ENCODE measurements at regions not wholly inside any gene's neighbourhood (a gene's known extent, or its start where the extent isn't known, plus 50 kb on each side); places are given as distances from the start of the nearest gene placed in this dataset.

DNA sequence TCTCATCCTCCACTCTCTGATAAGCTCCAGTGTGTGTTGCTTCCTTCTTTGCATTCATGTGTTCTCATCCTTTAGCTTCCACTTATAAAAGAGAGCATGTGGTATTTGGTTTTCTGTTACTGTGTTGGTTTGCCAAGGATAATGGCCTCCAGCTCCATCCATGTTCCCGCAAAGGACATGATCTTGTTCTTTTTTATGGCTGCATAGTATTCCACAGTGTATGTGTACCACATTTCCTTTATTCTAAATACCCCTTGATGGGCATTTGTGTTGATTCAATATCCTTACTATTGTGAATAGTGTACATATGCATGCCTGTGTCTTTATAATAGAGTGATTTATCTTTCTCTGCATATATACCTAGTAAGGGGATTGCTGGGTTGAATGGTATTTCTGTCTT, 155.1 kb downstream of the DCK start:
- H2AFZ ChIP-seq, result no peak overlapping the region
- DNase-seq (ENCODE audit: low spot score), result no peak
- no peaks in the 10 kb centered on the region for H3K9me2 ChIP-seq (replicated peaks; ENCODE audit: insufficient read depth)
- 92% methylated on average over 1 of the region's 1 CpG for WGBS (ENCODE audit: low lambda C conversion rate, missing lambda C conversion rate)
- H4K20me1 ChIP-seq (ENCODE audit: insufficient read depth, poor library complexity, severe bottlenecking), result no peaks in the 10 kb centered on the region
- H3K4me2 ChIP-seq, result no peak overlapping the region
- no peak overlapping the region for H3K4me3 ChIP-seq
- TF ChIP-seq CTCF (IDR thresholded peaks at IDR 0.05; ENCODE audit: poor library complexity) (no peak), EZH2phosphoT487 (IDR thresholded peaks at IDR 0.05; ENCODE audit: low read depth, severe bottlenecking, unreplicated experiment) (no peak), EZH2 (IDR thresholded peaks at IDR 0.05; ENCODE audit: borderline replicate concordance) (no peak)
- no peak overlapping the region for H3K27ac ChIP-seq
- H3K36me3 ChIP-seq (replicated peaks; ENCODE audit: insufficient read depth, low read depth), result no peaks in the 10 kb centered on the region
- no peaks in the 10 kb centered on the region for H3K27me3 ChIP-seq
- H3K4me1 ChIP-seq (ENCODE audit: insufficient read depth), result no peaks in the 10 kb centered on the region
- H3K79me2 ChIP-seq, result no peaks in the 10 kb centered on the region
- no peaks in the 10 kb centered on the region for H3K9me3 ChIP-seq (ENCODE audit: low read depth)

GRCh38 chr4:71151054-71151453, 157.6 kb downstream of the DCK start:
- Histone ChIP-seq H3K79me2 (no peaks in the 10 kb centered on the region), H3K4me1 (ENCODE audit: insufficient read depth) (no peaks in the 10 kb centered on the region), H3K27ac (no peak overlapping the region), H3K9me2 (replicated peaks; ENCODE audit: insufficient read depth) (no peaks in the 10 kb centered on the region), H2AFZ (no peak overlapping the region), H3K4me3 (no peak overlapping the region), H3K36me3 (replicated peaks; ENCODE audit: insufficient read depth, low read depth) (no peaks in the 10 kb centered on the region), H3K9me3 (ENCODE audit: low read depth) (no peaks in the 10 kb centered on the region), H3K4me2 (no peak overlapping the region), H3K27me3 (no peaks in the 10 kb centered on the region), H4K20me1 (ENCODE audit: insufficient read depth, poor library complexity, severe bottlenecking) (no peaks in the 10 kb centered on the region)
- DNase-seq (ENCODE audit: low spot score), result no peak
- TF ChIP-seq EZH2 (IDR thresholded peaks at IDR 0.05; ENCODE audit: borderline replicate concordance), result no peak
- no peak for TF ChIP-seq CTCF (IDR thresholded peaks at IDR 0.05; ENCODE audit: poor library complexity)
- WGBS (ENCODE audit: low lambda C conversion rate, missing lambda C conversion rate), result 85% methylated on average over 2 of the region's 2 CpGs

DNA sequence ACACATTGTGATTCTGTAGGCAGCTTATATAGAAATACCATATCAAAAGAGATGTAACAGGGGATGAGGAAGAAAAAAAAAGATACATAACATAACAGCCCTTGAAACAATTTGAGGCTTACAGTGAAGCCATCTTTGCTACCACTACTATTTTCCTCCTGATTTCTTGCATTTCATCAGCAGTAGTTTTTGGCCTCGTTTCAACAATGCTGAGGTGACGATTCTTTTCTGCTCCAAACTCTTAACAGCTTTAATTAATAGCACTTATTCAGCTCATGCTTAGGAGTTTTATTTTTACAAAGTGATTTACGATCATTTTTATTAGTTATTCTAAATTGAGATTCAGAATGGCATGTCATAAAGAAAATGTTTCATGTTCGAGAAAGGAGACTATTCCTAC, 163.2 kb downstream of the DCK start:
- Histone ChIP-seq H3K4me1 (ENCODE audit: insufficient read depth) (no peaks in the 10 kb centered on the region), H2AFZ (no peak overlapping the region), H3K79me2 (no peaks in the 10 kb centered on the region), H3K36me3 (replicated peaks; ENCODE audit: insufficient read depth, low read depth) (no peaks in the 10 kb centered on the region), H3K27me3 (no peaks in the 10 kb centered on the region), H4K20me1 (ENCODE audit: insufficient read depth, poor library complexity, severe bottlenecking) (no peaks in the 10 kb centered on the region), H3K9me3 (ENCODE audit: low read depth) (no peaks in the 10 kb centered on the region), H3K9me2 (replicated peaks; ENCODE audit: insufficient read depth) (no peaks in the 10 kb centered on the region), H3K4me2 (no peak overlapping the region), H3K27ac (no peak overlapping the region), H3K4me3 (no peak overlapping the region)
- DNase-seq (ENCODE audit: low spot score), result no peak
- TF ChIP-seq EZH2 (IDR thresholded peaks at IDR 0.05; ENCODE audit: borderline replicate concordance) (no peak), EZH2phosphoT487 (IDR thresholded peaks at IDR 0.05; ENCODE audit: low read depth, severe bottlenecking, unreplicated experiment) (no peak), CTCF (IDR thresholded peaks at IDR 0.05; ENCODE audit: poor library complexity) (no peak)
- 51% methylated on average over 4 of the region's 4 CpGs for whole genome bisulfite sequencing (ENCODE audit: low lambda C conversion rate, missing lambda C conversion rate)

- no peaks in the 10 kb centered on the region for H3K9me2 ChIP-seq (replicated peaks; ENCODE audit: insufficient read depth)
- no peaks in the 10 kb centered on the region for H3K79me2 ChIP-seq
- H3K4me3 ChIP-seq, result no peak overlapping the region
- no peak for DNase-seq (ENCODE audit: low spot score)
- H2AFZ ChIP-seq, result no peak overlapping the region
- no peaks in the 10 kb centered on the region for H3K36me3 ChIP-seq (replicated peaks; ENCODE audit: insufficient read depth, low read depth)
- H3K4me1 ChIP-seq (ENCODE audit: insufficient read depth), result no peaks in the 10 kb centered on the region
- no peaks in the 10 kb centered on the region for H4K20me1 ChIP-seq (ENCODE audit: insufficient read depth, poor library complexity, severe bottlenecking)
- no peaks in the 10 kb centered on the region for H3K9me3 ChIP-seq (ENCODE audit: low read depth)
- 82% methylated on average over 1 of the region's 1 CpG for WGBS (ENCODE audit: low lambda C conversion rate, missing lambda C conversion rate)
- no peaks in the 10 kb centered on the region for H3K27me3 ChIP-seq
- TF ChIP-seq CTCF (IDR thresholded peaks at IDR 0.05; ENCODE audit: poor library complexity) (no peak), EZH2 (IDR thresholded peaks at IDR 0.05; ENCODE audit: borderline replicate concordance) (no peak), EZH2phosphoT487 (IDR thresholded peaks at IDR 0.05; ENCODE audit: low read depth, severe bottlenecking, unreplicated experiment) (no peak)
- no peak overlapping the region for H3K4me2 ChIP-seq
- no peak overlapping the region for H3K27ac ChIP-seq
These were observed 168.9 kb downstream of the DCK start for GRCh38 chr4:71162386-71162785.
